OCI-LY7 (cell line): ENCODE measurements at regions not wholly inside any gene's neighbourhood (a gene's known extent, or its start where the extent isn't known, plus 50 kb on each side); places are given as distances from the start of the nearest gene placed in this dataset.

ENCODE experiments used
- EZH2phosphoT487 ChIP-seq: fragments of 200-600 bp; sonication (generic); IDR thresholded peaks from 2 replicates; pipeline ENCODE4 v1.6.1; 2018; ENCODE audit warnings: low read depth, borderline replicate concordance, mild to moderate bottlenecking, mixed run types, antibody characterized with exemption, low read length, moderate library complexity, mixed read lengths
- TF ChIP-seq, protein P1 (sequence below): fragments of 200-600 bp; sonication (generic); conservative IDR thresholded peaks from 2 replicates; pipeline ENCODE4 v1.5.1; 2014; ENCODE audit warnings: mild to moderate bottlenecking, antibody characterized with exemption, low read length, moderate library complexity, mixed read lengths

DNA sequence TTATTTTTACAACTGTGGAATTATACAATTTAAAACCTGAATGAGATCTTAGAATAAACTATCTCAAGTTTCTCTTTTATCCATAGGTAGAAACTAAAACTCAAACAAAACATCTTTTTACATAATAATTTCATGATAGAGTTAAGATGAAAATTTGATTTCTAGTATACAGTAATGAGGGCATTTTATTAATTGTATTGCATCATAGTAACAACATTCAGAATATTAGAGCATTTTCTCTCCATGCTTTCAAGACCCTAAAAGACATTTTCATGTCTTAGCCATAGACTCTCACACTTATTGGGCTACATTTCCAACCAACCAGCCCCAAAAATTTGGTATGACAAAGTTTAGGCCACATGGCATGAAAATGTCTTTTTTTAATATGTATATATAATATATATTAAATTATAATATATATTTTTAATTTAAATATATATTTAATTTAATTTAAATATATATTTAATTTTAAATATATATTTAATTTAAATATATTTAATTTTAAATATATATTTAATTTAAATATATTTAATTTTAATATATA lies 195.7 kb upstream of the STEAP1 start:
- TF ChIP-seq, protein P1, sequence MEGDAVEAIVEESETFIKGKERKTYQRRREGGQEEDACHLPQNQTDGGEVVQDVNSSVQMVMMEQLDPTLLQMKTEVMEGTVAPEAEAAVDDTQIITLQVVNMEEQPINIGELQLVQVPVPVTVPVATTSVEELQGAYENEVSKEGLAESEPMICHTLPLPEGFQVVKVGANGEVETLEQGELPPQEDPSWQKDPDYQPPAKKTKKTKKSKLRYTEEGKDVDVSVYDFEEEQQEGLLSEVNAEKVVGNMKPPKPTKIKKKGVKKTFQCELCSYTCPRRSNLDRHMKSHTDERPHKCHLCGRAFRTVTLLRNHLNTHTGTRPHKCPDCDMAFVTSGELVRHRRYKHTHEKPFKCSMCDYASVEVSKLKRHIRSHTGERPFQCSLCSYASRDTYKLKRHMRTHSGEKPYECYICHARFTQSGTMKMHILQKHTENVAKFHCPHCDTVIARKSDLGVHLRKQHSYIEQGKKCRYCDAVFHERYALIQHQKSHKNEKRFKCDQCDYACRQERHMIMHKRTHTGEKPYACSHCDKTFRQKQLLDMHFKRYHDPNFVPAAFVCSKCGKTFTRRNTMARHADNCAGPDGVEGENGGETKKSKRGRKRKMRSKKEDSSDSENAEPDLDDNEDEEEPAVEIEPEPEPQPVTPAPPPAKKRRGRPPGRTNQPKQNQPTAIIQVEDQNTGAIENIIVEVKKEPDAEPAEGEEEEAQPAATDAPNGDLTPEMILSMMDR, result no peak
- no peak for TF ChIP-seq EZH2phosphoT487
